ENCODE measurements at regions not wholly inside any gene's neighbourhood (a gene's known extent, or its start where the extent isn't known, plus 50 kb on each side); places are given as distances from the start of the nearest gene placed in this dataset.

GRCh38 chr5:158390577-158390976, 531.6 kb upstream of the CLINT1 start:
- DNase-seq, result no peak

- DNase-seq, result no peak
Observed at GRCh38 chr5:158389786-158390185, 530.8 kb upstream of the CLINT1 start.

- no peak for DNase-seq
Observed at GRCh38 chr5:158388021-158388420, 529.1 kb upstream of the CLINT1 start.

- no peak for DNase-seq
Observed at GRCh38 chr5:158387499-158387898, 528.6 kb upstream of the CLINT1 start.

- no peak for DNase-seq
Observed at GRCh38 chr5:158385982-158386381, 527.0 kb upstream of the CLINT1 start.

- no peak for DNase-seq
Observed at GRCh38 chr5:158384535-158385481, 525.9 kb upstream of the CLINT1 start.

GRCh38 chr5:158383486-158383885, 524.5 kb upstream of the CLINT1 start:
- DNase-seq, result no peak

- no peak for DNase-seq
Observed at GRCh38 chr5:158382473-158382872, 523.5 kb upstream of the CLINT1 start.

- DNase-seq, result no peak
Observed at GRCh38 chr5:158381614-158382160, 522.7 kb upstream of the CLINT1 start.

- no peak for DNase-seq
Observed at GRCh38 chr5:158380661-158381060, 521.7 kb upstream of the CLINT1 start.

- no peak for DNase-seq
Observed at GRCh38 chr5:158378931-158379330, 520.0 kb upstream of the CLINT1 start.

- no peak for DNase-seq
Observed at GRCh38 chr5:158376679-158377078, 517.7 kb upstream of the CLINT1 start.

GRCh38 chr5:158375531-158375930, 516.6 kb upstream of the CLINT1 start:
- DNase-seq, result no peak

- DNase-seq, result no peak
Observed at GRCh38 chr5:158373608-158374395, 514.9 kb upstream of the CLINT1 start.

GRCh38 chr5:158369241-158369640, 510.3 kb upstream of the CLINT1 start:
- DNase-seq, result no peak

- no peak for DNase-seq
Observed at GRCh38 chr5:158368686-158369085, 509.7 kb upstream of the CLINT1 start.

- no peak for DNase-seq
Observed at GRCh38 chr5:158364367-158364766, 505.4 kb upstream of the CLINT1 start.

GRCh38 chr5:158354958-158355357, 496.0 kb upstream of the CLINT1 start:
- DNase-seq, result no peak

GRCh38 chr5:158351485-158352125, 492.7 kb upstream of the CLINT1 start:
- no peak for DNase-seq

- no peak for DNase-seq
Observed at GRCh38 chr5:158349987-158350386, 491.0 kb upstream of the CLINT1 start.

GRCh38 chr5:158344376-158344775, 485.4 kb upstream of the CLINT1 start:
- DNase-seq, result no peak

- no peak for DNase-seq
Observed at GRCh38 chr5:158340608-158341007, 481.7 kb upstream of the CLINT1 start.

- no peak for DNase-seq
Observed at GRCh38 chr5:158326256-158326655, 467.3 kb upstream of the CLINT1 start.

Measured in SHP77 treated with DMSO at 0.1 percent for 48 hours (cell line).